GM18498 (cell line): ENCODE measurements at regions not wholly inside any gene's neighbourhood (a gene's known extent, or its start where the extent isn't known, plus 50 kb on each side); places are given as distances from the start of the nearest gene placed in this dataset.
"Not testable (repeated sequence)": the region's sequence is repeated elsewhere in the genome, so short reads cannot be mapped to it uniquely, and the experiment has no call there.

Experiments
- ATAC-seq: cut with Tn5 transposase; IDR thresholded peaks from one replicate; pipeline ENCODE4 v1.9.1; 2021; ENCODE audit warnings: mild to moderate bottlenecking, moderate library complexity; ENCODE audit not compliant: unreplicated experiment

- no peak for ATAC-seq
Observed at GRCh38 chr11:29184939-29185890, 831.6 kb downstream of the KCNA4 start.

- no peak for ATAC-seq
Observed at GRCh38 chr11:29183301-29183700, 833.5 kb downstream of the KCNA4 start.

- ATAC-seq = no peak
Observed at GRCh38 chr11:29173660-29174062, 843.2 kb downstream of the KCNA4 start.

- no peak for ATAC-seq
Observed at GRCh38 chr11:29171360-29171950, 845.4 kb downstream of the KCNA4 start.

- no peak for ATAC-seq
Observed at GRCh38 chr11:29166306-29166705, 850.5 kb downstream of the KCNA4 start.

- ATAC-seq = no peak
Observed at GRCh38 chr11:29163231-29163630, 853.6 kb downstream of the KCNA4 start.

GRCh38 chr11:29162491-29162890, 854.3 kb downstream of the KCNA4 start:
- ATAC-seq = no peak

- ATAC-seq = no peak
Observed at GRCh38 chr11:29161191-29161590, 855.6 kb downstream of the KCNA4 start.

GRCh38 chr11:29159552-29160465, 857.0 kb downstream of the KCNA4 start:
- ATAC-seq = peak; percentile 81

GRCh38 chr11:29153078-29153477, 863.8 kb downstream of the KCNA4 start:
- ATAC-seq = no peak

GRCh38 chr11:29142573-29142972, 874.3 kb downstream of the KCNA4 start:
- ATAC-seq = not testable (repeated sequence)

- no peak for ATAC-seq
Observed at GRCh38 chr11:29135504-29135903, 881.3 kb downstream of the KCNA4 start.

GRCh38 chr11:29131055-29131454, 885.8 kb downstream of the KCNA4 start:
- ATAC-seq = no peak

- no peak for ATAC-seq
Observed at GRCh38 chr11:29129844-29130243, 887.0 kb downstream of the KCNA4 start.

- no peak for ATAC-seq
Observed at GRCh38 chr11:29127461-29127860, 889.4 kb downstream of the KCNA4 start.

- no peak for ATAC-seq
Observed at GRCh38 chr11:29125606-29126005, 891.2 kb downstream of the KCNA4 start.

GRCh38 chr11:29124470-29124869, 892.4 kb downstream of the KCNA4 start:
- no peak for ATAC-seq

- no peak for ATAC-seq
Observed at GRCh38 chr11:29119707-29120618, 896.9 kb downstream of the KCNA4 start.

GRCh38 chr11:29119116-29119515, 897.7 kb downstream of the KCNA4 start:
- no peak for ATAC-seq

- ATAC-seq = no peak
Observed at GRCh38 chr11:29100967-29101366, 915.9 kb downstream of the KCNA4 start.
